ENCODE measurements at regions not wholly inside any gene's neighbourhood (a gene's known extent, or its start where the extent isn't known, plus 50 kb on each side); places are given as distances from the start of the nearest gene placed in this dataset.

GRCh38 chr2:200054681-200055468 lies 99.5 kb downstream of the MAIP1 start:
- DNase-seq (ENCODE audit: low spot score), result peak; percentile 10

GRCh38 chr2:200056105-200056504 lies 100.7 kb downstream of the MAIP1 start:
- DNase-seq (ENCODE audit: low spot score), result no peak

GRCh38 chr2:200063155-200063554 lies 107.8 kb downstream of the MAIP1 start:
- no peak for DNase-seq (ENCODE audit: low spot score)

- DNase-seq (ENCODE audit: low spot score), result no peak
These were observed 109.5 kb downstream of the MAIP1 start for GRCh38 chr2:200064879-200065278.

GRCh38 chr2:200065477-200065876 lies 110.1 kb downstream of the MAIP1 start:
- DNase-seq (ENCODE audit: low spot score), result no peak

- no peak for DNase-seq (ENCODE audit: low spot score)
These were observed 111.0 kb downstream of the MAIP1 start for GRCh38 chr2:200066417-200066816.

GRCh38 chr2:200068642-200069041 lies 113.3 kb downstream of the MAIP1 start:
- no peak for DNase-seq (ENCODE audit: low spot score)

- peak; percentile 64 for DNase-seq (ENCODE audit: low spot score)
These were observed 121.8 kb downstream of the MAIP1 start for GRCh38 chr2:200077210-200077650.

GRCh38 chr2:200077838-200078237 lies 122.5 kb downstream of the MAIP1 start:
- no peak for DNase-seq (ENCODE audit: low spot score)

GRCh38 chr2:200079356-200079755 lies 124.0 kb downstream of the MAIP1 start:
- DNase-seq (ENCODE audit: low spot score), result no peak

GRCh38 chr2:200081236-200081635 lies 125.9 kb downstream of the MAIP1 start:
- DNase-seq (ENCODE audit: low spot score), result no peak

GRCh38 chr2:200081811-200082210 lies 126.4 kb downstream of the MAIP1 start:
- no peak for DNase-seq (ENCODE audit: low spot score)

- no peak for DNase-seq (ENCODE audit: low spot score)
These were observed 128.7 kb downstream of the MAIP1 start for GRCh38 chr2:200084036-200084435.

GRCh38 chr2:200086911-200087310 lies 131.5 kb downstream of the MAIP1 start:
- DNase-seq (ENCODE audit: low spot score), result no peak

- no peak for DNase-seq (ENCODE audit: low spot score)
These were observed 132.1 kb downstream of the MAIP1 start for GRCh38 chr2:200087451-200087850.

- DNase-seq (ENCODE audit: low spot score), result no peak
These were observed 133.8 kb downstream of the MAIP1 start for GRCh38 chr2:200089040-200089755.

- no peak for DNase-seq (ENCODE audit: low spot score)
These were observed 134.4 kb downstream of the MAIP1 start for GRCh38 chr2:200089756-200090109.

- DNase-seq (ENCODE audit: low spot score), result no peak
These were observed 135.3 kb downstream of the MAIP1 start for GRCh38 chr2:200090683-200091082.

GRCh38 chr2:200091126-200091525 lies 135.7 kb downstream of the MAIP1 start:
- DNase-seq (ENCODE audit: low spot score), result no peak

- no peak for DNase-seq (ENCODE audit: low spot score)
These were observed 136.9 kb downstream of the MAIP1 start for GRCh38 chr2:200092235-200092634.

- no peak for DNase-seq (ENCODE audit: low spot score)
These were observed 140.1 kb downstream of the MAIP1 start for GRCh38 chr2:200095436-200095835.

GRCh38 chr2:200099256-200099655 lies 143.9 kb downstream of the MAIP1 start:
- DNase-seq (ENCODE audit: low spot score), result no peak

GRCh38 chr2:200100027-200100426 lies 144.6 kb downstream of the MAIP1 start:
- no peak for DNase-seq (ENCODE audit: low spot score)

Data from H4 (cell line).